ENCODE measurements at regions not wholly inside any gene's neighbourhood (a gene's known extent, or its start where the extent isn't known, plus 50 kb on each side); places are given as distances from the start of the nearest gene placed in this dataset.

GRCh38 chr2:122179492-122180165 lies 424.2 kb downstream of the TSN start:
- DNase-seq: no peak

GRCh38 chr2:122180972-122181371 lies 425.5 kb downstream of the TSN start:
- no peak for DNase-seq

- no peak for DNase-seq
Measured at GRCh38 chr2:122182616-122183355, 427.3 kb downstream of the TSN start.

GRCh38 chr2:122183890-122184289 lies 428.4 kb downstream of the TSN start:
- DNase-seq: no peak

- no peak for DNase-seq
Measured at GRCh38 chr2:122186761-122187222, 431.3 kb downstream of the TSN start.

- no peak for DNase-seq
Measured at GRCh38 chr2:122191331-122191730, 435.9 kb downstream of the TSN start.

- DNase-seq: no peak
Measured at GRCh38 chr2:122193622-122194021, 438.2 kb downstream of the TSN start.

GRCh38 chr2:122194546-122194945 lies 439.1 kb downstream of the TSN start:
- DNase-seq: no peak

- DNase-seq: no peak
Measured at GRCh38 chr2:122203523-122203922, 448.1 kb downstream of the TSN start.

- DNase-seq: no peak
Measured at GRCh38 chr2:122205641-122206040, 450.2 kb downstream of the TSN start.

GRCh38 chr2:122206101-122206500 lies 450.6 kb downstream of the TSN start:
- DNase-seq: no peak

GRCh38 chr2:122209377-122209776 lies 453.9 kb downstream of the TSN start:
- no peak for DNase-seq

GRCh38 chr2:122210065-122210464 lies 454.6 kb downstream of the TSN start:
- DNase-seq: no peak

- DNase-seq: no peak
Measured at GRCh38 chr2:122210898-122211856, 455.7 kb downstream of the TSN start.

- DNase-seq: no peak
Measured at GRCh38 chr2:122213312-122213711, 457.9 kb downstream of the TSN start.

- no peak for DNase-seq
Measured at GRCh38 chr2:122216071-122216470, 460.6 kb downstream of the TSN start.

- no peak for DNase-seq
Measured at GRCh38 chr2:122216901-122217300, 461.4 kb downstream of the TSN start.

GRCh38 chr2:122218596-122218995 lies 463.1 kb downstream of the TSN start:
- DNase-seq: no peak

- DNase-seq: no peak
Measured at GRCh38 chr2:122219504-122219903, 464.1 kb downstream of the TSN start.

GRCh38 chr2:122221665-122222064 lies 466.2 kb downstream of the TSN start:
- DNase-seq: no peak

- no peak for DNase-seq
Measured at GRCh38 chr2:122231296-122231695, 475.8 kb downstream of the TSN start.

GRCh38 chr2:122233372-122233771 lies 477.9 kb downstream of the TSN start:
- no peak for DNase-seq

All from right kidney (tissue), 1 donor.